Ammon's horn (tissue), 1 donor: ENCODE measurements at regions not wholly inside any gene's neighbourhood (a gene's known extent, or its start where the extent isn't known, plus 50 kb on each side); places are given as distances from the start of the nearest gene placed in this dataset.

Experiments
- DNase-seq: peaks from one replicate; pipeline ENCODE4 v3.0.0-alpha.2; 2016; ENCODE audit warnings: low spot score

- no peak for DNase-seq
Measured at GRCh38 chr4:144202081-144202480, 61.6 kb upstream of the GYPA start.

GRCh38 chr4:144203155-144203554, 62.6 kb upstream of the GYPA start:
- DNase-seq, result no peak

- DNase-seq, result no peak
Measured at GRCh38 chr4:144204431-144204830, 63.9 kb upstream of the GYPA start.

GRCh38 chr4:144206711-144207110, 66.2 kb upstream of the GYPA start:
- DNase-seq, result no peak

GRCh38 chr4:144208074-144208473, 67.6 kb upstream of the GYPA start:
- DNase-seq, result no peak

- no peak for DNase-seq
Measured at GRCh38 chr4:144209491-144209890, 69.0 kb upstream of the GYPA start.

- DNase-seq, result no peak
Measured at GRCh38 chr4:144213371-144213770, 72.9 kb upstream of the GYPA start.

- no peak for DNase-seq
Measured at GRCh38 chr4:144223149-144223548, 82.6 kb upstream of the GYPA start.

- no peak for DNase-seq
Measured at GRCh38 chr4:144223661-144224060, 83.1 kb upstream of the GYPA start.

GRCh38 chr4:144259285-144259684, 118.8 kb upstream of the GYPA start:
- no peak for DNase-seq

GRCh38 chr4:144267084-144267483, 126.6 kb upstream of the GYPA start:
- no peak for DNase-seq

- no peak for DNase-seq
Measured at GRCh38 chr4:144280688-144281087, 140.2 kb upstream of the GYPA start.

- no peak for DNase-seq
Measured at GRCh38 chr4:144283526-144283925, 143.0 kb upstream of the GYPA start.

GRCh38 chr4:144284026-144284425, 143.5 kb upstream of the GYPA start:
- DNase-seq, result no peak

GRCh38 chr4:144288011-144288903, 147.7 kb upstream of the GYPA start:
- no peak for DNase-seq

- DNase-seq, result no peak
Measured at GRCh38 chr4:144289667-144290428, 149.3 kb upstream of the GYPA start.

- no peak for DNase-seq
Measured at GRCh38 chr4:144291164-144291563, 150.6 kb upstream of the GYPA start.

- DNase-seq, result no peak
Measured at GRCh38 chr4:144294211-144294610, 153.7 kb upstream of the GYPA start.

GRCh38 chr4:144295286-144295995, 154.9 kb upstream of the GYPA start:
- DNase-seq, result no peak

GRCh38 chr4:144296941-144297340, 156.4 kb upstream of the GYPA start:
- DNase-seq, result no peak

- DNase-seq, result no peak
Measured at GRCh38 chr4:144298519-144298918, 158.0 kb upstream of the GYPA start.

GRCh38 chr4:144300616-144301015, 160.1 kb upstream of the GYPA start:
- no peak for DNase-seq
